Breast epithelium (tissue), 4 donors: ENCODE measurements at regions not wholly inside any gene's neighbourhood (a gene's known extent, or its start where the extent isn't known, plus 50 kb on each side); places are given as distances from the start of the nearest gene placed in this dataset.

ENCODE experiments used
- DNase-seq, 2 donors: peaks; one replicate each; pipeline ENCODE4 v3.0.0-alpha.2; 2019; ENCODE audit warnings: low spot score in 2 of 2
- H3K27ac ChIP-seq, 2 donors: fragments of 200-600 bp; sonication (generic) in 1 of 2; one replicate each; pipeline ENCODE4 v1.5.1; 2016 to 2019; ENCODE audit warnings: mild to moderate bottlenecking in 1 of 2
- H3K27me3 ChIP-seq, 2 donors: fragments of 200-600 bp; sonication (generic) in 1 of 2; one replicate each; pipeline versions ENCODE4 v1.5.1 to v1.6.0; 2017 to 2019; ENCODE audit warnings: control low read depth in 1 of 2, mild to moderate bottlenecking in 1 of 2
- H3K36me3 ChIP-seq: fragments of 200-600 bp; one replicate; pipeline ENCODE4 v1.5.1; 2019
- H3K4me1 ChIP-seq, 2 donors: fragments of 200-600 bp; sonication (generic); one replicate each; pipeline ENCODE4 v1.5.1; 2016 to 2019; ENCODE audit warnings: control low read depth in 1 of 2
- H3K4me3 ChIP-seq, 3 donors: fragments of 200-600 bp; sonication (generic); 1 replicate in 2 of 3; 2 replicates in 1 of 3; pipeline ENCODE4 v1.5.1; 2016 to 2019; ENCODE audit warnings: mild to moderate bottlenecking in 3 of 3, moderate library complexity in 2 of 3
- H3K9me3 ChIP-seq, 2 donors: fragments of 200-600 bp; sonication (generic) in 1 of 2; one replicate each; pipeline ENCODE4 v1.5.1; 2016 to 2019; ENCODE audit warnings: control low read depth in 1 of 2
- CTCF ChIP-seq, 3 donors: fragments of 450-650 bp; IDR thresholded peaks; one replicate each; pipeline ENCODE4 v1.5.1; 2016 to 2017; ENCODE audit warnings: antibody characterized with exemption in 3 of 3, mild to moderate bottlenecking in 3 of 3, moderate library complexity in 3 of 3
- POLR2A ChIP-seq: fragments of 450-650 bp; IDR thresholded peaks from one replicate; pipeline ENCODE4 v1.6.1; 2016; ENCODE audit warnings: antibody characterized with exemption, mild to moderate bottlenecking, moderate library complexity
- POLR2AphosphoS5 ChIP-seq, 3 donors: sonication (generic); formaldehyde crosslinking; IDR thresholded peaks; one replicate each; pipeline ENCODE4 v1.6.1; 2017; ENCODE audit warnings: antibody characterized with exemption in 3 of 3
- intact Hi-C: fragments of 100-400 bp; cut with DNase I; formaldehyde crosslinking; loops from one replicate; pipeline ENCODE4 v1.15.1; 2023; ENCODE audit warnings: low total_unique reads

- DNase-seq: no peak
- no peaks in the 10 kb centered on the region for H3K9me3 ChIP-seq
- no peaks in the 10 kb centered on the region for H3K36me3 ChIP-seq
- no peaks in the 10 kb centered on the region for H3K27me3 ChIP-seq
- no peak overlapping the region for H3K4me3 ChIP-seq
- intact Hi-C loops: no loop called here
- no peaks in the 10 kb centered on the region for H3K4me1 ChIP-seq
- no peak overlapping the region for H3K27ac ChIP-seq
- TF ChIP-seq POLR2AphosphoS5 (IDR thresholded peaks at IDR 0.05): no peak
- no peak for TF ChIP-seq POLR2A
- TF ChIP-seq CTCF (IDR thresholded peaks at IDR 0.05): no peak
Measured at GRCh38 chr9:80964914-80965313, 724.4 kb downstream of the TLE1 start.

GRCh38 chr9:80964374-80964773 lies 725.0 kb downstream of the TLE1 start:
- Histone ChIP-seq H3K9me3 (no peaks in the 10 kb centered on the region), H3K4me3 (no peak overlapping the region), H3K27ac (no peak overlapping the region), H3K36me3 (no peaks in the 10 kb centered on the region), H3K27me3 (no peaks in the 10 kb centered on the region), H3K4me1 (no peaks in the 10 kb centered on the region)
- no peak for DNase-seq
- intact Hi-C loops: no loop called here
- no peak for TF ChIP-seq POLR2A
- TF ChIP-seq CTCF (IDR thresholded peaks at IDR 0.05): no peak
- TF ChIP-seq POLR2AphosphoS5 (IDR thresholded peaks at IDR 0.05): no peak

GRCh38 chr9:80957801-80958200 lies 731.5 kb downstream of the TLE1 start:
- DNase-seq: no peak
- intact Hi-C loops: no loop called here
- H3K9me3 ChIP-seq: no peaks in the 10 kb centered on the region

GRCh38 chr9:80954521-80954920 lies 734.8 kb downstream of the TLE1 start:
- H3K36me3 ChIP-seq: no peaks in the 10 kb centered on the region
- H3K4me1 ChIP-seq: no peaks in the 10 kb centered on the region
- intact Hi-C loops: no loop called here
- H3K4me3 ChIP-seq: no peak overlapping the region
- no peak overlapping the region for H3K27ac ChIP-seq
- DNase-seq: no peak
- no peaks in the 10 kb centered on the region for H3K9me3 ChIP-seq
- no peak for TF ChIP-seq POLR2A
- TF ChIP-seq CTCF (IDR thresholded peaks at IDR 0.05): no peak
- TF ChIP-seq POLR2AphosphoS5 (IDR thresholded peaks at IDR 0.05): no peak
- H3K27me3 ChIP-seq: no peaks in the 10 kb centered on the region

More at GRCh38 chr9:80957801-80958200, 731.5 kb downstream of the TLE1 start:
- Histone ChIP-seq H3K4me1 (no peaks in the 10 kb centered on the region), H3K4me3 (no peak overlapping the region), H3K27ac (no peak overlapping the region), H3K27me3 (no peaks in the 10 kb centered on the region), H3K36me3 (no peaks in the 10 kb centered on the region)
- no peak for TF ChIP-seq CTCF (IDR thresholded peaks at IDR 0.05)
- TF ChIP-seq POLR2A: no peak
- TF ChIP-seq POLR2AphosphoS5 (IDR thresholded peaks at IDR 0.05): no peak

GRCh38 chr9:80952363-80952922 lies 736.9 kb downstream of the TLE1 start:
- Histone ChIP-seq H3K4me3 (no peak overlapping the region), H3K27ac (no peak overlapping the region), H3K27me3 (no peaks in the 10 kb centered on the region), H3K36me3 (no peaks in the 10 kb centered on the region), H3K4me1 (no peaks in the 10 kb centered on the region), H3K9me3 (no peaks in the 10 kb centered on the region)
- no peak for TF ChIP-seq POLR2A
- no peak for TF ChIP-seq CTCF (IDR thresholded peaks at IDR 0.05)
- TF ChIP-seq POLR2AphosphoS5 (IDR thresholded peaks at IDR 0.05): no peak
- DNase-seq: no peak
- intact Hi-C loops: no loop called here
